DMS79 treated with DMSO at 0.1 percent for 48 hours (cell line): ENCODE measurements at regions not wholly inside any gene's neighbourhood (a gene's known extent, or its start where the extent isn't known, plus 50 kb on each side); places are given as distances from the start of the nearest gene placed in this dataset.
"Not testable (repeated sequence)": the region's sequence is repeated elsewhere in the genome, so short reads cannot be mapped to it uniquely, and the experiment has no call there.

ENCODE experiments used
- DNase-seq: peaks from one replicate; lab custom pipeline; 2025; lab: John Stamatoyannopoulos, UW

GRCh38 chr2:239548451-239548871 is 147.6 kb upstream of the HDAC4 start:
- no peak for DNase-seq

- DNase-seq = not testable (repeated sequence)
Observed at GRCh38 chr2:239547140-239547539, 146.3 kb upstream of the HDAC4 start.

GRCh38 chr2:239546541-239546940 is 145.7 kb upstream of the HDAC4 start:
- DNase-seq = no peak

- no peak for DNase-seq
Observed at GRCh38 chr2:239545741-239546392, 145.0 kb upstream of the HDAC4 start.

- DNase-seq = no peak
Observed at GRCh38 chr2:239544918-239545465, 144.2 kb upstream of the HDAC4 start.

- no peak for DNase-seq
Observed at GRCh38 chr2:239544143-239544917, 143.5 kb upstream of the HDAC4 start.

GRCh38 chr2:239543702-239544101 is 142.9 kb upstream of the HDAC4 start:
- DNase-seq = no peak

GRCh38 chr2:239540174-239540573 is 139.4 kb upstream of the HDAC4 start:
- no peak for DNase-seq

- no peak for DNase-seq
Observed at GRCh38 chr2:239539776-239540100, 138.9 kb upstream of the HDAC4 start.

- DNase-seq = no peak
Observed at GRCh38 chr2:239539083-239539775, 138.4 kb upstream of the HDAC4 start.

- DNase-seq = no peak
Observed at GRCh38 chr2:239538357-239539052, 137.7 kb upstream of the HDAC4 start.

- DNase-seq = no peak
Observed at GRCh38 chr2:239537633-239538356, 137.0 kb upstream of the HDAC4 start.

- no peak for DNase-seq
Observed at GRCh38 chr2:239536186-239536585, 135.4 kb upstream of the HDAC4 start.

GRCh38 chr2:239535413-239536144 is 134.8 kb upstream of the HDAC4 start:
- DNase-seq = no peak

- peak; percentile 92 for DNase-seq
Observed at GRCh38 chr2:239534581-239535412, 134.0 kb upstream of the HDAC4 start.

- DNase-seq = no peak
Observed at GRCh38 chr2:239533569-239534316, 132.9 kb upstream of the HDAC4 start.

- DNase-seq = peak; percentile 53
Observed at GRCh38 chr2:239532859-239533258, 132.0 kb upstream of the HDAC4 start.

- DNase-seq = no peak
Observed at GRCh38 chr2:239532250-239532649, 131.4 kb upstream of the HDAC4 start.
